Natural killer cell treated with Interleukin-12 subunit alpha and Interleukin-12 subunit beta and Interleukin-15 and Interleukin-18, amount 100 ng/mL, for 72 hours (primary cell): ENCODE measurements at regions not wholly inside any gene's neighbourhood (a gene's known extent, or its start where the extent isn't known, plus 50 kb on each side); places are given as distances from the start of the nearest gene placed in this dataset.
"Not testable (repeated sequence)": the region's sequence is repeated elsewhere in the genome, so short reads cannot be mapped to it uniquely, and the experiment has no call there.

Source experiments
- ATAC-seq, 2 donors: fragments of 150-1000 bp; cut with Tn5 transposase in 1 of 2; sonication (Bioruptor Pico), chemical (Tn5 transposase) in 1 of 2; 2 replicates each; pipeline ENCODE4 v1.10.0; 2021
- DNase-seq: peaks from one replicate; pipeline ENCODE4 v3.0.0; 2022; ENCODE audit warnings: low spot score
- H3K27ac Mint-ChIP-seq, 2 donors: 1 replicate in 1 of 2; 2 replicates in 1 of 2; pipeline ENCODE4 v1.8.0; 2022; ENCODE audit warnings: mixed read lengths in 2 of 2, mild to moderate bottlenecking in 1 of 2, moderate library complexity in 1 of 2
- H3K27me3 Mint-ChIP-seq, 2 donors: 1 replicate in 1 of 2; 2 replicates in 1 of 2; pipeline ENCODE4 v1.8.0; 2022; ENCODE audit warnings: mixed read lengths in 2 of 2
- H3K36me3 Mint-ChIP-seq: one replicate; pipeline ENCODE4 v1.8.0; 2022; ENCODE audit warnings: mixed read lengths
- H3K4me1 Mint-ChIP-seq, 2 donors: 1 replicate in 1 of 2; 2 replicates in 1 of 2; pipeline ENCODE4 v1.8.0; 2022; ENCODE audit warnings: low read depth in 2 of 2, mixed read lengths in 2 of 2, mild to moderate bottlenecking in 1 of 2
- H3K4me3 Mint-ChIP-seq: one replicate; pipeline ENCODE4 v1.8.0; 2022; ENCODE audit warnings: mixed read lengths
- H3K9me3 Mint-ChIP-seq: 2 replicates; pipeline ENCODE4 v1.8.0; 2022; ENCODE audit warnings: mixed read lengths

DNA sequence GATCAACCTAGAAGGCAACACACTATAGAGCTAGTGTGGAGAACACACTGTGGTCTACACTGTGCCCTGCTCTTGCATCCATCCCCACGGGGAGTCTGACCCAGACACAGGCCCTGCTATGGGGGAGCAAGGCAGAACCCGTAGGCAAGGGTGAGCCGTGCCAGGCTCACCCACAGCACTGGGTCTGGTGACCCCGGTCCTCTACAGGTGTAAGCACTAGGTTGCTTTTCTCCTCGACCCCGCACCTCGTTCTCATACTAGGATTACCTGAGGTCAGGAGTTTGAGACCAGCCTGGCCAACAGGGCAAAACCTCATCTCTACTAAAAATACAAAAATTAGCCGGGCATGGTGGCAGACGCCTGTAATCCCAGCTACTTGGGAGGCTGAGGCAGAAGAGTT, 286.0 kb downstream of the GOLGA6L6 start:
- not testable (repeated sequence) for H3K27ac Mint-ChIP-seq
- peak; percentile 45 to 46 for ATAC-seq

DNA sequence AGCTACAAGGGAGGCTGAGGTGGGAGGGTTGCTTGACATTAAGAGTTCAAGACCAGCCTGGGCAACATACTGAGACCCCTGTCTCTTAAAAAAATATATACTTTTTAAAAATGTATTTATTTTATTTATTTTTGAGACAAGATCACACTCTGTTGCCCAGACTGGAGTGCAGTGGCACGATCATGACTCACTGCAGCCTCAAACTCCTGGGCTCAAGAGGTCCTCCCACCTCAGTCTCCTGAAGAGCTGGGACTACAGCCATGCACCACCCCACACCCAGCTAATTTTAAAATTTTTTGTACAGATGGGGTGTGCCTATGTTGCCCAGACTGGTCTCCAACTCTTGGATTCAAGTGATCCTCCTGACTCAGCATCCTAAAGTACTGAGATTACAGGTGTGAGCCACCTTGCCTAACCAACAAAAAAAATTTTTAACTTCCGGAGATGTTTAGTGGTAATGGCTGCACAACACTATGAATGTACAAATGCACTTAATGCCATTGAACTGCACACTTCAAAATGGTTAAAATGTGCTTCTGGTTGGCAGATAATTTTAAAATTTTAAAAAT, 288.5 kb downstream of the GOLGA6L6 start:
- not testable (repeated sequence) for H3K9me3 Mint-ChIP-seq, H3K27me3 Mint-ChIP-seq, H3K36me3 Mint-ChIP-seq, H3K4me1 Mint-ChIP-seq, H3K27ac Mint-ChIP-seq, ATAC-seq, H3K4me3 Mint-ChIP-seq
- peak; percentile 48 for DNase-seq

More for the DNA sequence above, 286.0 kb downstream of the GOLGA6L6 start:
- H3K4me3 Mint-ChIP-seq, H3K9me3 Mint-ChIP-seq, H3K27me3 Mint-ChIP-seq, DNase-seq, H3K36me3 Mint-ChIP-seq, H3K4me1 Mint-ChIP-seq: not testable (repeated sequence)

DNA sequence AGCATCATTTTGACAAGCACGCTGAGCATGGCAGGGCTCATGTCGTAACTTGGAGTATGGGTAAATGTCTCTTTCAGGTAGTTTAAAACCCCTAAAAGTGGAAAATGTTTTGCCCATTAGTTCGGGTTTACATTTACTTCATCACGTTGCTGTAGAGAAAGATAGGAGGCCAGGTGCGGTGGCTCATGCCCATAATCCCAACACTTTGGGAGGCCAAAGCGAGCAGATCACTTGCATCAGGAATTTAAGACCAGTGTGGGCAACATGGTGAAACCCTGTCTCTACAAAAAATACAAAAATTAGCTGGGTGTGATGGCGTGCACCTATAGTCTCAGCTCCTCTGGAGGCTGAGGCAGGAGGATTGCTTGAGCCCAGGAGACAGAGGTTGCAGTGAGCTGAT, 289.6 kb downstream of the GOLGA6L6 start:
- H3K4me3 Mint-ChIP-seq, DNase-seq, H3K27ac Mint-ChIP-seq, H3K36me3 Mint-ChIP-seq, H3K9me3 Mint-ChIP-seq, H3K4me1 Mint-ChIP-seq, ATAC-seq, H3K27me3 Mint-ChIP-seq: not testable (repeated sequence)

DNA sequence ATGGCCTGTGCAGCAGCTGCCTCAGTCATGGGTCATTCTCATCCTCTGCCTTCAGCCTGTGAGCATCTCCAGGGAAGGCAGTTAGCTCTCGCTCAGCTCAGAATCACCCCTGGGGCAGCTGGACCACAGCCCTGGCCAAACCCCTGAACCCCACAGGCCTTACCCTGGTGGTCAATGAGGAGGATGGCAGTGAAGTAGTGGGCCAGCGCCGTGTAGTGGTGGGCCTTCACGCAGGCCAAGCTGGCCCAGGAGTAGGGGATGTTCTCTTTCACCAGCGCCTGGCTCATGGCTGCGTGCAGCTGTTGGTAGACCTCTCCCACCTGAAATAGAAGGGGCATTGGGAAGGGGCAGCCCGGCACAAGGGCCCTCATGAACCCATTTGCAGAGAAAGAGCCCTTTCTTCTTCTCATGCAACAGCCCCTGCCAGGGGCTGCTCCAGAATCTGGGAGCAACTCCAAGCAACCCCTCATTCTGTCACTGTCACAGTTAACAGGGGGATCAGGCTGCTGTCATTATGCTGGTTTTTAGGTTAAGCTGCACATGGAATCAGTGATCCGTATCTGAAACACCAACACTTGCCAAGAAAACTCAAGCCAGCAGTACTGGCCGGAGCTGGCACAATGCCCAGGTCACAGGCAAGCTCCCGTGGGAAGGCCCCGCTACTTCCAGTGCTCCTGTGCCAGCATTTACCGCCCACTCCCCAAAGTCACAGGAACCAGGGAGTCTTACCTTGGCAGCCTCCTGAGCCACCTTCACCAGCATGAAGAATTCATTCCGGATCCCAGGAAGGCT, 290.2 kb downstream of the GOLGA6L6 start:
- H3K4me1 Mint-ChIP-seq, H3K9me3 Mint-ChIP-seq, H3K4me3 Mint-ChIP-seq, H3K36me3 Mint-ChIP-seq, H3K27ac Mint-ChIP-seq, ATAC-seq, H3K27me3 Mint-ChIP-seq: not testable (repeated sequence)
- peak; percentile 55 for DNase-seq

DNA sequence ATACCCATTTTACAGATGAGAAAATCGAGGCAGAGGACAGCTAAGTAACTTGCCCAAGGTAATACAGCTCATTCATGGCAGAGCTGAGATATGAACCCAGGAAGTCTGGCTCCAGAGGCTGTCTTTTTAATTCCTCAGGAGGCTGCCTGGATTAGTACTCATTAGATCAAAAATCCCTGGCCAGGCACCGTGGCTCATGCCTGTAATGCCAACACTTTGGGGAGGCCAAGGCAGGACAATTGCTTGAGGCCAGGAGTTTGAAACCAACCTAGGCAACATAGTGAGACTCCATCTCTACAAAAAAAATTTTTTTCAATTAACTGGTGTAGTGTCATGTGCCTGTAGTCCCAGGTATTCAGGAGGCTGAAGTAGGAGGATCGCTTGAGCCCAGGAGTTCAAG, 291.4 kb downstream of the GOLGA6L6 start:
- H3K36me3 Mint-ChIP-seq, H3K4me1 Mint-ChIP-seq, H3K9me3 Mint-ChIP-seq, ATAC-seq, H3K4me3 Mint-ChIP-seq, H3K27ac Mint-ChIP-seq, H3K27me3 Mint-ChIP-seq: not testable (repeated sequence)
- DNase-seq, result peak; percentile 8

DNA sequence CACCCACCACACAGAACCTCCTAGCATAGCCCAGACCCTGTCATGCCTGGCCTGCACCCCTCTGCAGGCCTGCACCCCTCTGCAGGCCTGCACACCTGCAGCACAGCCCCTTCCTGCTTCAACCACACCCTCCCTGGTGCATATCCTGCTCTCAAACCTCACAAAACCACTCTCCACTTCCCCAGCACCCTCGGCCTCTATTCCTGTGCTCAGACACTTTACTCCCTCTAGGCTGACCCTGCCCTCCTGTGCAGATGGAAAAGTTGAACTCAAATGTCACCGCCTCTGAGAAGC, 292.0 kb downstream of the GOLGA6L6 start:
- ATAC-seq, H3K27ac Mint-ChIP-seq, H3K9me3 Mint-ChIP-seq, H3K4me1 Mint-ChIP-seq, H3K4me3 Mint-ChIP-seq, H3K27me3 Mint-ChIP-seq, H3K36me3 Mint-ChIP-seq: not testable (repeated sequence)
- peak; percentile 61 for DNase-seq

DNA sequence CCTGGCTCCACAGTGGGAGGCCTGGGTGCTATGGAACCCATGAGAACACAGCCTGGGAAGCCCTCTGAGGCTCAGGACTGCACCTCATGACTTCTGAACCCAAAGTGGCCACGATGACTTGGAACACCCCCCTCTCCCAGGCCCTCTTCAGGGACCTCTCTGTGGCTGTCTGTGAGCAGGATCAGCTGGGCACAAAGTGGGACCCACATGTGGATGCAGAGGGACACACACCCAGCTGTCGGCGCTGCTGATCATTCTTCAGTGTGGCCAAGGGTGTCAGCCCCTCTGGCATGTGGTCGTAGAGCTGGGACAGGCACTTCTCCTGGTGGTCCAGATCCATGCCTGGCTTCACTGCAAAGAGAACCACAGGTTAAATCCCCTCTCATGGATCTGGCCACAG, 293.2 kb downstream of the GOLGA6L6 start:
- not testable (repeated sequence) for H3K27me3 Mint-ChIP-seq, H3K27ac Mint-ChIP-seq, H3K4me3 Mint-ChIP-seq, H3K4me1 Mint-ChIP-seq, H3K9me3 Mint-ChIP-seq, H3K36me3 Mint-ChIP-seq
- DNase-seq (peak; percentile 54), ATAC-seq (peak; percentile 2)

DNA sequence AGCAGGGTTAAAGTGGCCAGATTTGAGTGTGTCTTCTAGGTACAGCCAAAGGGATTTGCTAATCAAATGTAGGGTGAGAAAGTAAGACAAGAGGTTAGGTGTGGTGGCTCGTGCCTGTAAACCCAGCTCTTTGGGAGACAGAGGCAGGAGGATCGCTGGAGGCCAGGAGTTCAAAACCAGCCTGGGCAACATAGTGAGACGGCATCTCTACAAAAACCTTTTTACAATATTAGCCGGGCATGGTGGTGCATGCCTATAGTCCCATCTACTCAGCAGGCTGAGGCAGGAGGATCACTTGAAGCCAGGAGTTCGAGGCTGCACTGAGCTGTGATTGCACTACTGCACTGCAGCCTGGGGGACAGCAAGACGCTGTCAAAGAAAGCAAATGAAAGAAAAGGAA, 294.5 kb downstream of the GOLGA6L6 start:
- not testable (repeated sequence) for H3K27ac Mint-ChIP-seq, H3K4me1 Mint-ChIP-seq, H3K9me3 Mint-ChIP-seq, DNase-seq, ATAC-seq, H3K36me3 Mint-ChIP-seq, H3K4me3 Mint-ChIP-seq, H3K27me3 Mint-ChIP-seq

DNA sequence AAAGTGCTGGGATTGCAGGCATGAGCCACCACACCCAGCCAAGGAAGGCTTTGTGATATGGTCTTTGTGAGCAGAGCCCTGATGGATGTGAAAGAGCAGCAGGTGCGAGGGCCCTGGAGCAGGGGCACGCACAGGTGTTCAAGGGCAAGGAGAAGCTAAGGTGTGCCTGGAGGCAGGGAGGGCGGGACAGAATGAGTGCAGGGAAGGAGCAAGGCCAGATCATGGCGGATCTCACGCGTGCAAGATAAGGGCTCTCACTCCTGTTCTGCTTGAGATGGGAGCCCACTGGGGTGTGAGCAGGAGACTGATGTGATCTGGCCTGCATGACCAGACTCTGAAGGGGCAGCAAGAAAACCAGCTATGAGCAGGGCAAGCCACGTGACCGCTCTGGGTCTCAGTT, 295.0 kb downstream of the GOLGA6L6 start:
- H3K27ac Mint-ChIP-seq, H3K9me3 Mint-ChIP-seq, DNase-seq, H3K4me1 Mint-ChIP-seq, H3K4me3 Mint-ChIP-seq, H3K36me3 Mint-ChIP-seq, H3K27me3 Mint-ChIP-seq, ATAC-seq: not testable (repeated sequence)

DNA sequence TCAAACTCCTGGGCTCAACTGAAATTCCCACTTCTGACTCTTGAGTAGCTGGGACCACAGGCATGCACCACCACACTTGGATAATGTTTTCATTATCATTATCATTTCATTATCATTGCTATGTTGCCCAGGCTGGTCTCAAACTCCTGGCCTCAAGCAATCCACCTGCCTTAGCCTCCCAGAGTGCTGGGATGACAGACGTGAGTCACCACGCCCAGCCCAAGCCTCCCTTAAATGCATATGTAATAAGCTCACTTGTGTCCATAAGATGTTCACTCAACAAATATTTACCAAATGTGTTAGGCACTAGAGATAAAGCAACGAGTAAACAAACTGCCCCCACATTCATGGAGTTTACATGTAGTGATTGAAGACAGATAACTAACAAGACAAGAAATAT, 295.7 kb downstream of the GOLGA6L6 start:
- H3K4me1 Mint-ChIP-seq, H3K27me3 Mint-ChIP-seq, H3K36me3 Mint-ChIP-seq, H3K27ac Mint-ChIP-seq, DNase-seq, ATAC-seq, H3K4me3 Mint-ChIP-seq, H3K9me3 Mint-ChIP-seq: not testable (repeated sequence)

DNA sequence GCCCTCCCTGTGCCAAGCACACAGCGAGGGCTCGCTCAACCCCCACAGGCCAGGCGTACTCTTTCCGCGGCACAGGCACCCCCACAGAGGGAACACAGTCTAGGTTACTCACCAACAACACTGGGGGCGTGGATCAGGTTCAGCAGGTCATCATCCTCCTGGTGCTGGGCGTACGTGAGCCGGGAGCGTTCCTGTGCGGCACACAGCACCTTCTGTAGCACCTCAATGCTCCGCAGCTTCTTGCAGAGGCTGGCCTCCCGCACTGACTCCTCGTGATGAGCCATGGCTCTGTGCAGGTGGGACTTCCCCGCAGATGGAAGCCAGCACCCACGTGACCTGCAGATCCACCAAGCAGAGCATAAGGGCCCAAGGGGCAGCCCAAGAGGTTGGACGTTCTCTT, 296.8 kb downstream of the GOLGA6L6 start:
- H3K9me3 Mint-ChIP-seq, H3K4me3 Mint-ChIP-seq, H3K4me1 Mint-ChIP-seq, H3K27ac Mint-ChIP-seq, DNase-seq, H3K36me3 Mint-ChIP-seq, H3K27me3 Mint-ChIP-seq: not testable (repeated sequence)
- peak in 1 of 2 donors; percentile 44 for ATAC-seq

DNA sequence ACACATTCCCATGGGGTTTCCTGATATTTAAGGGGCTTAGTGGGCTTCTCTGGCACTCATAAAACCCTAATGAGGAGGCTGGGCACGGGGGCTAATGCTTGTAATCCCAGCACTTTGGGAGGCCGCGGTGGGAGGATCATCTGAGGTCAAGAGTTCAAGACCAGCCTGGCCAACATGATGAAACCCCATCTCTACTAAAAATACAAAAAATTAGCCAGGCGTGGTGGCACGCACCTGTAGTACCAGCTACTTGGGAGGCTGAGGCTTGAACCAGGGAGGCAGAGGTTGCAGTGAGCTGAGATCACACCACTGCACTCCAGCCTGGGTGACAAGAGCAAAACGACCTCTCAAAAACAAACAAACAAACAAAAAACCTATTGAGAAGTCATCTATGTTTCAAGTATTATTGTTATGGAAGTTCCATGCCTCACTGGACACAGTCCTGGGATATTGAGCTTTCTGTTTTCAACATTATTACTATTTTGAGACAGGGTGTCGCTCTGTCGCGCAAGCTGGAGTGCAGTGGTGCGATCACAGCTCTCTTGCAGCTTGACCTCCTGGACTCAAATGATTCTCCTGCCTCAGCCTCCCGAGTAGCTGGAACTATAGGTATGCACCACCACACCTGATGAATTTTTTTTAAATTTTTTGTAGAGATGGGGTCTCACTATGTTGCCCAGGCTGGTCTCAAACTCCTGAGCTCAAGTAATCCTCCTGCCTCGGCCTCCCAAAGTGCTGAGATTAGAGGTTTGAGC, 297.9 kb downstream of the GOLGA6L6 start:
- not testable (repeated sequence) for ATAC-seq, H3K36me3 Mint-ChIP-seq, H3K9me3 Mint-ChIP-seq, DNase-seq, H3K4me3 Mint-ChIP-seq, H3K27me3 Mint-ChIP-seq, H3K27ac Mint-ChIP-seq, H3K4me1 Mint-ChIP-seq

DNA sequence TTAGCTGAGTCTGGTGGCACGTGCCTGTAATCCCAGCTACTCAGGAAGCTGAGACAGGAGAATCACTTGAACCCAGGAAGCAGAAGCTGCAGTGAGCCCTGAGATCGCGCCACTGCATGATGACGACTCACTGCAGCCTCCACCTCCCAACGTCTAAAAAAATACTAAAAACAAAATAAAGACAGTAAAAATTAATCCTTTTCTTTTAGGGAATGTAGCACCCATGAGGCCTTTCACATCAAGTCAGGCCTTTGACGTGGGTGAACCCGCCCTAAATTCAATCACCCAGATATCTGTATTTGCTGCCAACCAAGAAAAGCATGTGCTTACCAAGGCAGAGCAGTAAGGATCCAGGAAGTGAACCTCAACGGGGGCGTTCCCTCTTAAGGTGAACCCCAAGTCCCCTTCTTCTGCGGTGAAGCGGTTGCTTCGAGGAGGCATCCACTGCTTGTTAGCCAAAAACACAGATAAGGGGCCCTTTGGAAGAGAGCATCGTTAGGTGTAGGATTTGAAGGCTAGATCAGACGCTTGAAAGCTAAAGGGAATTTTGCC, 301.2 kb downstream of the GOLGA6L6 start:
- H3K4me3 Mint-ChIP-seq, ATAC-seq, H3K27me3 Mint-ChIP-seq, H3K4me1 Mint-ChIP-seq, H3K9me3 Mint-ChIP-seq, DNase-seq, H3K36me3 Mint-ChIP-seq, H3K27ac Mint-ChIP-seq: not testable (repeated sequence)

DNA sequence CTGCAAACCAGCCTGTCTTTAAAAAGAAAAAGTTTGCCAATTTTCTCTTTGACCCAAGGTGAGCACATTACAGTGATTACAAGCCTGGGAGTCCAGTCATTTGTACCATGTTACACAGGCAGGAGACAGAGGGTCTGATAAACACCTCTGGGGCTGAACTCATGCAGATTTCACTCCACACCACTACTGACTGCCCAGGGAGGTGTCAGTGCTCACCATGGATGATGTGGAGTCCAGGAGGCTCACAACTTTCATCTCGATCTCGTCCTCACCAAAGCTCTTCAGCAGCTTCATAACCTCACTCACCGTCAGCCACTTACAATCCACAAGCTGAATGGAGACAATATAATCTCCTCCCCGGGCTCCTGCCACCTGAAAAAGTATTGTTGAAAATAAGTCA, 302.4 kb downstream of the GOLGA6L6 start:
- not testable (repeated sequence) for H3K9me3 Mint-ChIP-seq, H3K4me3 Mint-ChIP-seq, DNase-seq, H3K27ac Mint-ChIP-seq, H3K4me1 Mint-ChIP-seq, H3K36me3 Mint-ChIP-seq, H3K27me3 Mint-ChIP-seq
- ATAC-seq, result peak in 1 of 2 donors; percentile 3
